Raji (cell line): ENCODE measurements at regions not wholly inside any gene's neighbourhood (a gene's known extent, or its start where the extent isn't known, plus 50 kb on each side); places are given as distances from the start of the nearest gene placed in this dataset.

ENCODE experiments used
- POLR2A ChIP-seq: IDR thresholded peaks from 2 replicates; pipeline ENCODE4 v1.6.1; 2011; ENCODE audit warnings: low read depth, low read length, control low read depth; ENCODE audit not compliant: insufficient read depth

DNA sequence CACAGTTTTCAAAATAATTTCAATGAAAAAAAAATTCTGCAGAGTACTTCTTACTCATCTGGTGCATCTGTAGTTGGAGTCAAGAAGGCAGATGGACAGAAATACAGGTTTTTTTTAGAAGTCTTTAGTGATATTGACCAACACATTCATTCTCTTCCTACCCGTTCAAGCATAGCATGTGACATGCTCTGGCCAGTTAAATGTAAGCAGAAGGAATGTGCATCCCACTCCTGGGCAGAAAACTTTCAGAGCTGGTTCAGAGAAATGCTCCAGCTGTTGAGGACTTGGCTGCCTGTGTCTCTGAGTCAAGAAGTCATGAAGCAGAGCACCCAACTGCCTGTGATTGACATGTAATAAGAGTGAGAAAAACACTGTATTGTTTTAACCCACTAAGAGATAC, 665.3 kb upstream of the IGFBP3 start:
- no peak for TF ChIP-seq POLR2A

DNA sequence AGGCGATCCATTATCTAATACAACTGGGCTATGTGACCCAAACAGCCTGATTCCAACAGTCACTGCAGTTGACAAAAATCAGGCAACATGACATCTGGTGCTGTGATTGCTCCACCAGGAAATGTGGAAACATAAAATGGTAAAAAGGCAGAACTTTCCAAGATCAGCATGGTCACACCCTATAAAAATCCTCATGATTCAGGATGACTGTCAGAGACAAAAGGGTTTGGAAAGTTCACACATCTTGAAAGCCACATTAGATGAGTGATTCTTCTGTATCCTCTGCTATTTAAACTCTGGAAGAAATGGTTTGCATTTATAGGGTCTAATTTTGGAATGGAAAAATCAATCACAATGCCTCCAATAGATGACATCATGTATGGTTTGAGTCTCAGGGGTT, 662.6 kb upstream of the IGFBP3 start:
- TF ChIP-seq POLR2A, result no peak

DNA sequence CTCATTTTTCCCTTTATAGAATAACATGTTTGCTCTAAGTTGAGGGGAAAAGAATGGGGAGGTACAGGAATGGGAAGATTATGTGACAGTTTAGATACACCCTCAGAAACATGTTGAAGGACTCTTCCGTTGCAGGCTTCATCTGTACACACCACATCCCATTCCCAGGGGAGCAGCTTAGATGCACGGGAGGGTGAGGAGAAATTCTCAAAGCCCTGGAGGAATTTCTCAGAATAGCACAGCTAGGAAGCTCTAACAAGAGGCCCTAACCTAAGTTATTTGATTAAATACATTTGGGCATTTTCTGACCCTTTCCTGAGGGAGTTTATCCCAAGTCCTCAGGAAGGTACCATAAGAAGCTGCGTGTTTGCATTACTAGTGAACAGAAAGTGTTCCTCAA, 660.2 kb upstream of the IGFBP3 start:
- TF ChIP-seq POLR2A, result no peak

DNA sequence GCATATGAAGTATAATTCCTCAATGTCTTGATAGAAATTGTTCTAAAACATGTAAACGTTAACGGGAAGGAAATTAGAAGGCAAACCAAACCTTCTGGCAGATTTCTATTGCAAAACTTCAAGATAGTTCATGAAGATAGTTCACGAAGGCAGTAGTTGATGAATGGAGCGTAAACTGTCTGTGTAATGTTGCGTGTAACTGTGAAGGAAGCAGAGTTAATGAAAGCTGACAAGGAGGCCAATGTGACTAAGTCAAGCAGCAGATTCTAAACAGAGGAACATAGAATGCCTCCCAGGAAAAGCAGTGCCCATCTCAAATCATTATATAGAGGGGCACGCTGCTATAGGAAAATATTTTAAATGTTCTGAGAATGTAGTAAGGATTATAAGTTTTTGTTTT, 659.7 kb upstream of the IGFBP3 start:
- no peak for TF ChIP-seq POLR2A

DNA sequence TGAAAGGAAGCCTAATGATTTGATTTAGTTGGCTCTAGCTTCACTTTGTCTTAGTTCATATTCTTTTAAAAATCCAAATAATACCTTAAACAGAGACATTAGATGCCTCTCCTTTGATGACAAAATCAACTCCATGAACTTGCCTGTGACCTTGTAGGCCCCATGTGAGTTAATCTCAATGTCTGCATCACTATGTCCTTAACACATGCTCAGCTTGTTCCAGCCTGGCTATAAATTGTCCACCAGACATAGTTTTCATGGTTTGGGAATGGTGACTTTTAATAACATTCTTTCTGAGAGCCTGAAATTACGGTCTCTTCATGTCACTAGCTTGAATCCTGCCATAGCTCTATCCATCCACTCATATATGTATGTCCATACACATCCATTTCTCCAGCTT, 656.3 kb upstream of the IGFBP3 start:
- TF ChIP-seq POLR2A, result no peak

DNA sequence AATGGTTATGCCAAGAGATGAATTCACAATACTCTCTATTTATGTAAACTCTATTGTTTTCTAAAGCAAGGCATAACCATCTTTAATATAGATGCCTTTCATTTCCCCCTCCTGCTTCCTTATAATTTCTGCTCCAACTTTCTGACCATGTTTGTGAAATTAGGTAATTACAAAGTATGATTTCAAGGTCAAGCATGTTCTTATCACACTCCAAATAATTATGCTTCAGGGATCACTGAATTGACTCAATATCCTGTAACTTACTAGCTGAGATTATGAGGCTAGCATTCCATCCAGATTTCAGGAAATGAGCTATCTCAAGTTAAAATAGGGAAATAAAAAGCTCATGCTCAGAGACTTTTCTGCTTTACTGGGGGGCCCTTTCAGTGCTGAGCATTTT, 655.9 kb upstream of the IGFBP3 start:
- no peak for TF ChIP-seq POLR2A

DNA sequence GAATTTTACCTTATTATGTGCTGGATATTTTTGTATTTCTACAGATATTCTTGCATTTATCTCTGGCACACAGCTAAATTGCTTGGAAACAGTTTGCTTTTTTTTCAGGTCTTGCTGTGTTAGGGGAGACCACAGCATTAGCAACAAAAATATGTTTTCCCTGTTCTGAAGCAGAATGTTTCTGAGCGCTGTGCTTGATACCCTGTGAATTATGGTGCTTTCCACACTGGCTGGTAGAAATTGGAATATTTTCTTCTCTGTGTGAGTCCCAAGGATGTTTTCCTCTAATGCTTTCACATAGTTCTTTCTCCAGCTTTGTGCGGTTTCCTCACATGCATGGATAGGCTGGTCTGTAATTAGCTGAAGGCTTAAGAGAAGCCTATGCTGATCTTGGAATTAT, 651.6 kb upstream of the IGFBP3 start:
- TF ChIP-seq POLR2A, result no peak

DNA sequence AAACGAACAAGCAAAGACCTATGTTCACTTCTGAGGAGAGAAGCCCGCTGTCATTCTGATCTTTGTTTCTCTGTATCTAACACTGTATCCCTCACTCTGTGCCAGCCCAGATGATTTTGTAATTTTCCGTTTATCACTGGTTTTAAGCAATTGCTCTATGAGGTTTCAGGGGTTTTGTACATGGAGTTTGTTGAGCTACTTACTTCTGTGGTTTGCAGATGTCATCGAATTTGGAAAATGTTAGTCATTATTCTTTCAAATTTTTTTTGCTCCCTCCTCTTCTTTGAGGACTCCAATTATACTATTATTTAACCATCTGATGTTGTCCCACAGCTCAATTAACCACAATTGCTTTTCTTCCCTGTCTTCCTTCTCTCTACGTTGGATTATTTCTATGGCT, 650.9 kb upstream of the IGFBP3 start:
- no peak for TF ChIP-seq POLR2A

DNA sequence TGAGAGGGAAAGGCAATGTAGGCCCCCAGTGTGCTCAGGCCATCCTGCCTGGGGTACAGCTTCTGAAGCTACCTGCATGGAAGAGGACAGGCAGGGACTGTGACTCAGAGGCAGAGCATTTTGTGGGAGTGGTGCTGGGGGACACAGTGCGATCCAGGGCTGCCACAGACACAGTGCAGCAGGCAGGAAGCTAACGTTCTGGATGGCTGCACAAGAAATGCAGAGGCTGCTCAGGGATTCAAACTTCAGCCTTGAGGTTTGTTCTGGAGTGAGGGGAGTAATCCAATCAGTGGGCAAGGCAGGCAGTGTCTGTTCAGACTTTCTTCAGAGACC, 648.0 kb upstream of the IGFBP3 start:
- TF ChIP-seq POLR2A, result no peak

DNA sequence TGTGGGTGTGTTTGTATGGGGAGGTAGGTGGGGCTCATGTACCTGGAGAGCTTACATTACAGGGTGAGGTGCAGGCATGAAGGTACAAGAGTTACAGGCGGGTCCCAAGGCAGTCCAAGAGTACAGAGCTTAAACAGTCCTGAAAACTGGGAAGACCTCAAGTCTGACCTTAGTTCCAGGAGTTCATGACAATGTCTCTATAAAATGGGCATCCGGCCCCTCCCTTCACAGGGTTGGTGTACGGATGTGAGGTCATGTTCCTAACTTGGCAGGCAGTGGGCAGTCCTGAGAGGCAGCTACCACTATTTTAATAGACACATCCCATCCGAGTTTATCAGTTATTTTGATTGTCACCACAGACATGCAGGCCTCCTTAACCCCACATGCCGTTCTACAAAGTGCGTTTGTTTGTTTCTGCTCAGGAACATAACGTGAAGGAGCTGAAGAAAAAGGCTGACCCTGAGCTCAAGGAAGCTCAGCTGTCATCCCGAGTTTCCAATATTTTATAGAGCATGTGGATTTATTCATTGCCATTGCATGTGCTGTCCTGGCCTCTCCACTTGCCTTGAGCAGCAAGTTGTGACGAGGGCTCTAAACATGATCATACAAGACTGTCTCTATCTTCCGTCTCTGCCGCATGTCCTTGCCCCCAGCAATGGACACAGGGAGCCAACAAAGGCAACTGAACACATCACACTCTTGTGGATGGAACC, 647.5 kb upstream of the IGFBP3 start:
- TF ChIP-seq POLR2A, result no peak

DNA sequence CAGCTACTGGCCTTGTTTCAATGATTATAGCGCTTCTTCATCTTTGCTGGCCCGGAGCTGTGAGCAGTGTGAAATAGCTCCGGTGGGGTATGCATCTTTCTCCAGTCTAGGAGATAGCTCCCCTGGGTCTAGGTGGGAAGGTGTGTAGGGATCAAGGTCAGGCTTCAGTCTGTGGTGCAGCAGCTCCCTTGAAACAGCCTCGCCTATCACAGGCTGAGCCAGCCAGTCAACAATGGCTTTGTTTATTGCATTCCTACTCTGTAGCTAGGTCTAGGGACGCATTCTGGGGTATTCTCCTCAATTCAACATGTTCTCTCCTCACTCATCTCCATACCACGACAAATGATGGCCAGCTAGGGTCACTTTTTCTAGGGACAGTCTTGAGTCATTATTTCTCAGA, 646.8 kb upstream of the IGFBP3 start:
- no peak for TF ChIP-seq POLR2A

DNA sequence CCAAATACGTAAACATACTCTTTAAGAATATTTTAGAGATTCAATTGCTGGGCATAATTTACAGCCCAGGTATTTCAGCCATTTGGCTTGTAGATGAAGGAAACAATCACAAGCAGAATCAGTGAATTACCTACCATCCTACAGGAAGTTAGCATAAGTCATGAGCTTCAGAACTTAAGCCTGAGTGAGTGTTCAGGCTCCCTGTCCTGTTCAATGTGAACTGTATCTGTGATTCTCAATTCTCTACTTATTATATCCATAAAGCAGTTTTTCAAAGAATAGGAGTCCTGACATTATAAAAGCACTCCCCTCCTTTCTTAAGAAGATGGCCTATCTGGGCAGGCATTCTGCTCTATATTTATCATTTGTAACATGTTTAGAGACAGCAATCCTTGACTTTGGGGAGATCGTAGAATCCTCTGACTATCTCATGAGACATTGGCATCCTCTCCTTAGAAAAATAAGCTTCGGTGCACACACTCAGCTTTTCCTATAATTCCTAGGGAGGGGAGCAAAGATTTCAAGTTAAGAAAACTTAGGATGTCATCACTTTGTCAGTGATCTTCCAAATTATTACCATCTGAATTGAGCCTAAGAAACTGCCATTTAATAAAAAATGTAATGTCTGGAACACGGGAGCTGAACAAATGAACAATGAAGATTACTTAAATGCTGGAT, 645.2 kb upstream of the IGFBP3 start:
- no peak for TF ChIP-seq POLR2A

DNA sequence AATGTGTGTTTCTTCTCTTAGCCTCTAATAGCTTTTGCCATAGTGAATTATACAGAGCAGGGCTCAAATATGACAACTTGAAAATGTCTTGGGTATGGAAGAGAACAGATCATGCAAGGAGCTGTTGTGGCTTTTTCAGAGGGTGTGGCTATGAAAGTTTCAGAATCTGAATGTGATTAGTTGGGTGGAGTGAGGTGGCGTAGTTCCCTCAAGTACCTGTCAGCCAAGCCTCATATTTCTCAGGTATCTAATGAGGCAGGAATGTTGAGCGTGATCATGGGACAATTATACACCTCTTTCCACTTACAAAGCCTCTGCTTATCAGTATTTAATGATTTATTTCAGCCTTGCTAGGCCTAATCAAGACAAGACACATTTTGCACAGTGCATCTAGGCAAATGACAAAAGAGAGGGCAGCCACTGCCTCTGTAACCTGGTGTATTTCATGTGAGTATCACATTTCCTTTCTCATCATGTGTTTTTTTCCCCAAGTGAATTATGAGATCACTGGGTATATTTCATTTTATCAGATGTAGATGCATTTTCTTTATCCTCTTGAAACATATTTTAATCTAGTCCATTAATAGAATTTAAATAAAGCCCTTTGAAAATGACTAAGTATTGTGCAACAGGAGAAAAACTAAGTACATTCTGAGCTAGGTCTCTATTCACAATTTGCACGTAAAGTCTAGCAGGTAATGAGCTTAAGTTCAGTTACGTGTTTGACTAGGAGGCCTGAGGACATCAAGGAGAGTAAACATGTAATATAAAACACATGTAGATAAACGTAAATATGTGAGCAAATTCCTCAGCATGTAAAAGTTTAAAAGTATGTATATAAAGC, 644.4 kb upstream of the IGFBP3 start:
- TF ChIP-seq POLR2A, result no peak

DNA sequence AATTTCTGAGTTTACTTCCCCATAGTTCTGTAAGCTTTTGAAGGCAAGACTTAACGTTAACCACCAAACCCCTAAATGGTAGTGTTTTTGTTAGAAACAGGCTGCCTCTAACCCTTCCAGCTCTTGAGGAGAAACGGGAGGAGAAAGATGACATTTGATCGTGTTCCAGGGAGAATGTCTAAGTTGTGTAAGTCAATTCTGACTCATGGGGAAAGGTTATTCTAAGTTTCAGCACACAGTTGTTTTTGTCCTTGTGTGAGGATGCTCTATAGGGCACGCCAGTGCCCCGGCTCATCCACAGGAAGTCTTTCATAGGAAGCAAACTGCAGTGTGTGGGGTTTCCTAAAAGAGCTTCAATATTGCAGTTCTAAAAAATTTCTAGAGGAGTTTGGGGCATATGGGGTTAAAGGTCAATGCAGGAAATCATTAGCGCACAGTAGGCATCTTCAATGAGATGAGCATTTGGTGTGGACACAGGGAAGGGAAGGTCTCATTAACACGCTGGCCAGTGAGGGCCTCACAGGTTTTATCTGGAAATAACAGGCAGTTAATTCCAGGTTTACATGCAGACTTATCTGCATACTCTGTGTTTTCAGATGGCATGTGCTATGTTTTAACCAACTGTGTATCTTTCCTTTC, 638.2 kb upstream of the IGFBP3 start:
- no peak for TF ChIP-seq POLR2A

DNA sequence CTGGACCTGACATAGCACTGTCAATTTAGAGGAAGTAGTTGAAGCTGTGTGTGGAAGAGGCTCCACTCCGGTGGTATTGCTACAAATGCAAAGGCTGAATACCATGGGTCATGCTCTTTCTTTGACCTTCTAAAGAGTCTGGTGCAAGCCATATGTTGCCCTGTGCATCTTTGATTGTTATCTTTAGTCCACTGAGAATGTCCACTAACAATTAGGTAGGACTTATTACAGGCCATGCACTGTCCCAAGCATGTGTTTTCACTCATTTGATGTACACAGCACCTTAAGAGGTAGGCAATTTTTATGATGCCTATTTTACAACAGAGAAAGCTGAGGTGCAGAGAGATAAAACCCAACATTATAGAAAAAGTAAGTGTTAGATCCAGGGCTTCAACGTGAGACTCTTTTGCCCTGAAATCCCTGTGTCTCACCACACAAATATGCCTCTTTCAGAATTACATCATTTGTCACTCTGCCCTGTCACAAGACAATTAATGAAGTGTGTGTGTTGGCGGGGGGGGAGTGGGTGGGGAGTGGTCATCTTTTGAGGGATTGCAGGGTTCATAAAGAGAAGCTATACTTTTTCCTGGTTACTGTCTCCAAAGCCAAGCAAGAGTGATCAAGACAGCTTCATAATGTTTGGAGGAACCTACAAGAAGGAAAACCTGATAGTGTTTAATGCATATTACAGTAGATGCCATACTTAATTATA, 637.6 kb upstream of the IGFBP3 start:
- TF ChIP-seq POLR2A, result no peak
